Stimulated activated CD4-positive, alpha-beta T cell treated with anti-CD3 and anti-CD28 coated beads, Interleukin-15, amount 100 ng/mL, for 48 hours (primary cell): ENCODE measurements at regions not wholly inside any gene's neighbourhood (a gene's known extent, or its start where the extent isn't known, plus 50 kb on each side); places are given as distances from the start of the nearest gene placed in this dataset.
"Not testable (repeated sequence)": the region's sequence is repeated elsewhere in the genome, so short reads cannot be mapped to it uniquely, and the experiment has no call there.

Experiments used
- DNase-seq, 2 donors: peaks; one replicate each; pipeline ENCODE4 v3.0.0-alpha.2; 2020; ENCODE audit warnings: low read depth in 2 of 2

- DNase-seq, result not testable (repeated sequence)
These were observed 92.0 kb upstream of the TMTC4 start for GRCh38 chr13:100766570-100766969.

- no peak for DNase-seq
These were observed 90.3 kb upstream of the TMTC4 start for GRCh38 chr13:100764937-100765336.

GRCh38 chr13:100762126-100762525, 87.5 kb upstream of the TMTC4 start:
- DNase-seq, result not testable (repeated sequence)

- no peak for DNase-seq
These were observed 81.3 kb upstream of the TMTC4 start for GRCh38 chr13:100755891-100756290.

- no peak for DNase-seq
These were observed 79.9 kb upstream of the TMTC4 start for GRCh38 chr13:100754459-100754858.

GRCh38 chr13:100753376-100753775, 78.8 kb upstream of the TMTC4 start:
- no peak for DNase-seq

GRCh38 chr13:100751826-100752225, 77.2 kb upstream of the TMTC4 start:
- DNase-seq, result no peak

- DNase-seq, result no peak
These were observed 72.5 kb upstream of the TMTC4 start for GRCh38 chr13:100746953-100747683.

- no peak for DNase-seq
These were observed 63.7 kb upstream of the TMTC4 start for GRCh38 chr13:100738176-100738855.

- no peak for DNase-seq
These were observed 60.9 kb upstream of the TMTC4 start for GRCh38 chr13:100735494-100735893.

- DNase-seq, result no peak
These were observed 59.7 kb upstream of the TMTC4 start for GRCh38 chr13:100734194-100734720.

GRCh38 chr13:100733261-100733660, 58.7 kb upstream of the TMTC4 start:
- DNase-seq, result no peak

- DNase-seq, result no peak
These were observed 53.6 kb upstream of the TMTC4 start for GRCh38 chr13:100728201-100728600.

- DNase-seq, result no peak
These were observed 50.9 kb upstream of the TMTC4 start for GRCh38 chr13:100725472-100725871.

- no peak for DNase-seq
These were observed 50.0 kb upstream of the TMTC4 start for GRCh38 chr13:100724568-100724967.
